ENCODE measurements at regions not wholly inside any gene's neighbourhood (a gene's known extent, or its start where the extent isn't known, plus 50 kb on each side); places are given as distances from the start of the nearest gene placed in this dataset.
"Not testable (repeated sequence)": the region's sequence is repeated elsewhere in the genome, so short reads cannot be mapped to it uniquely, and the experiment has no call there.

- no peak for DNase-seq
These were observed 176.4 kb downstream of the ACTR3 start for GRCh38 chr2:114066186-114066747.

DNA sequence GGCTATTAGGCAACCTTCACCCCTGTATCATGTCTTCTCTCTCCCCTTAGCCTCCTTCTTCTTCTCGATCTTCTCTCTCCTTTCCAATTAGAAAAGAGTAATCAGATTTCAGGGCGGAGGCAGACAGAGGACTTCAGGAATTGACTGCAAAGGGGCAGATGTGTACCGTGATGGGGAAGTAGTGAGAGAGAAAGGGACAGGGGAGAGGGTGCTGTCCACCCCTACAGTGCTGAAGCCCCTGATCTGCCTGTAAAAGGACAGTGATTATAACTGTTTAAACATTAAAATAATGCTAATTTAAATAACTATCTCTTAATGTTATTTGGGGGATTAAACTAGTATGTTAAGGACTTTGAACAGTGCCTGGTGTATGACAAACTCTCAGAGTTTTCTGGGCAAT is 178.5 kb downstream of the ACTR3 start:
- peak; percentile 50 to 64 for DNase-seq

DNA sequence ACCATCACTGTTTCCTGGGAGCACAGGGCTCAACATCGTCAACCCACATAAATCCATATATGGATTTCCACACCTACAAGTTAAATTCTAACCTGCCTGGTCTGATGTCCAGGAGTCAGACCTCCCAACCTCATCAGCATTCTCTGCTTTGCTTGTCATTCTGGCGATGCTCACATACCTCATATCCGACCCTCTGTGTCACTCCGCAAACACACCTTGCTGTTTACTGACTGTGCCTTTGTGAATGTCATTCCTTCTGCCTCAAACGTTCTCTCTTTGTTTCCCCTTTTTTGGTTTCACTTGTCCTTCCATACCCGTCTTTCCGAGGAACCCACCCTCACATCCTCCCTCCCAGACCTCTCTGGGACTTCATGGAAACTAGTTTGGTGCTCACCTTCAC is 187.1 kb downstream of the ACTR3 start:
- DNase-seq: no peak

DNA sequence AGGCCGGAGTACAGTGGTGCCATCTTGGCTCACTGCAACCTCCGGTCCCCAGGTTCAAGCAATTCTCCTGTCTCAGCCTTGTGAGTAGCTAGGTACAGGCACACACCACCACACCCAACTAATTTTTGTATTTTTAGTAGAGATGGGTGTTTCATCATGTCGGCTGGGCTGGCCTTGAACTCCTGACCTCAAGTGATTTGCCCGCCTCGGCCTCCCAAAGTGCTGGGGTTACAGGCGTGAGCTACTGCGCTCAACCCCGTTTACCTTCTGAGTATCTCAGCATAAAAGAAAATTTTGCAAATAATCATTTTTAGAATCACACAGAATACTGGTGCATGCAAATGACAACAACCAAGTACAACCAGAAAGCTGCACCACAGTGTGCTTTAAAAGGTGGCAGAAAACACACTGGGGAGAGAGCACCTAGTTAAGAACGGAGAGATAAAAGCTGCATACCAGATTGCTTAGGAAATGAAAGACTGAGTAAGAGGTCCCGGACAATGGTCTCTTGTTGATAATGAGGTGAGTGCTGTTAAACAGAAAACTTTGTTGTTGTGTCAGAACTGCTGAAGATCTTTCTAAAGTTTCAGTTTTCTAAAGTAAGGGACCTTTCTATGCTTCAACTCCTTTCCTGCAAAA is 189.6 kb downstream of the ACTR3 start:
- DNase-seq: no peak

DNA sequence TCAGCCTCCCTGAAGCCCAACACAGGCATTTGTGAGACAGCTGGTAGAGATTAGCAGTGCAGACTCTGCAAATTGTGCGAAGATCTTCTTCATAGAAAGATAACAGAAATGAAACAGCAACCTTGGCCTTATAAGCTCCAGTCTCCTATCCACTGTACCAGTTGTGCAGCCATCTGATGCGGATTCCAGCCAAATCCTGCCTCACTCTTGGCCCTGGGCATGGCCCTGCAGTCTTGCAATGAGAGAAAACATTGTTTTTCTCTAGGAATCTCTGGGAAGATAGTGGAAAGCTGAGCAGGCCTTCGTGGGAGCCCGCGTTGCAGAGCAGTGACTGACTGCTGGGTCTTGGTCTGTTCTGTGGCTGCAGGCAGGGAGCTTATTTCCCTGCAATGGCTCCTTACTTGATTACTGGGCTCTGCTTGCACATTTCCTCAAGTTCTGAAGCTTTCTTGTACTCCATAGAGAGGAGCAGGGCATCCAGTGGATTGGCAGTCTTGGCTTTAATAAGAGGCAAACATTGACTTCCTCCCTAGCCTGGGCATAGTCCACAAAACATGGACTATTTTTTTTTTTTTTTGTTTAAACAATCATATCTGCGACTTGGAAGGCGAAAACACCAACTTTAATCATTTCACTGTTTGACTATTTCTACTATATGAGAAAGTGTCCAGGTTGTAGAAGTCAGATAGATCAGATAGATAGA is 193.0 kb downstream of the ACTR3 start:
- no peak for DNase-seq

DNA sequence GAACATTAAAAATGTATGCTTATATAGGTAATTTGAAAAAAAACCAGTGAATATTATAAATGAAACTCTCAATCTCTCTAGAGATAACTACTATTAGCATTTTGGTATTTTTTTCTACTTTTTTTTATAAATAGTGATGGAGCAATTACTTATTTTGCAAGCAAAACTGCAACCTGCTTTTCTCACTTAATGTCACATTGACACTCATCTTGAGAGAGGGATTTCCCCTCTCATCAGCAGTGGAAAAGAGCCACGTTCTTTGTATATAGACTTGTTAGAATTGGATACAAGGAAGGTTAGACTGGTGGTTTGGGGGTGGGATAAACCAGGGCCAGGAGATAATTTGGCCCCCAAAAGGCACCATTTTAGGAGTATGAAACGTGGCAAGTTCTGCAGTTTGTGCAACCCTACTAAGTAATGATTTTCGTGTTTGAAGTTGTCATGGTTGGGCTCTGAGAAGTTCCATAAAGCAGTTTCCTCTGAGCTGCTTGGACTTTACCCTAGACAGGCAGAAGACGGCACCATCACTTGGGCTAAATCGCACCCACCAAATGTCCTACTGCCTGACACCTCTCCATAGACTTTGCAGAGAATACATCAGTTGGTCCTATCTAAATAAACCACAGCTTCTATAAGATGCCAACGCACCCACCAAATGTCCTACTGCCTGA is 194.0 kb downstream of the ACTR3 start:
- DNase-seq: no peak

DNA sequence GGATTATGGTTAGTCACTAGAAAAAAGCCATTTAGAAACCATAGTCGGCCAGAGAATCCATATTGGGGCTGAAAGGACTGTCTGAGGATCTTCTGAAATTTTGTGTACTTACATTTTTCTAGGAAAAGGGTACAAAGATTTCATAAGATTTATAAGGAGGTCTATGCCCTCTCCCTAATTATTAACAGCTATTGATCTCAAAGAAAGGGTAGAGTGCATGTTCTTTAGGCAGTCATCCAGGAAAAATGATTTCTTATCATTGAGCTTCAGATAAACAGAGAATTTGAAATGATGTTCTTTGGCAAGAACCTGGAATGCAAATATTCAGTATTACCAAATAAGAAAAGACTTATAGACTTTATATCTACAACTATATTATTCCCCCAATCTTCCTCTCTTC is 195.3 kb downstream of the ACTR3 start:
- DNase-seq: no peak

GRCh38 chr2:114085992-114086391 is 196.1 kb downstream of the ACTR3 start:
- no peak for DNase-seq

DNA sequence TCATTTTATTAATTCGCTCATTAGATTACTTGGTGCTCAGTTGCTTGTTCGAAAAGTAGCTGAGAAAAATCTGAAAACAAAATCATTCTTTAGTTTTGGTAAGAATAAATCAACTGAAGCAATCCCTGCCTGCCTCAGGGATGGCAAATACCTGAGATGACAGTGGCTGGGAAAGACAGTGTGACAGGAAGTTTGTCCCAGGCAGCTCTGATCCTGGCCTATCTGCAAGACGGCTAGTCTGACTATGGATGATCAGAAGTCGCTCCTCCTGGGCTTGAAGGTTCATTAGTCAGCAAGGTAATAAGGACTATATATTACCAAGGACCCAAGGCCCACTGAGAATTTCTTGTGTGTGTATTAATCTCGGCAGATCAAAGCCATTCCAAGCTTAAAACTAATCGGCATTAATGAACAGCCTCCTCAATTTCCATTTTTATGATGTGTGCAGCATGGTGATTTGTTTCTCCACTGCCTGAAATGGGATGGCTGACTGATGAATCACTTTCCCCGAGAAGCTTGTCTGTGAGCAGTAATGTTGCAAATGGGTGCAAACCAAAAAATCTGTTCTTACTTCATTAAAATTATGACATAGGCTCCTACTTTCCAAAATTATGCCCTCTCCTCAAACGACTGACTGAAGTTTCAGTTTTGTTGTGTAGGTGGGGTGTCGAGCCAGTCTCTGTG is 199.9 kb downstream of the ACTR3 start:
- DNase-seq: no peak

GRCh38 chr2:114091010-114091409 is 201.1 kb downstream of the ACTR3 start:
- DNase-seq: no peak

- DNase-seq: no peak
These were observed 218.4 kb downstream of the ACTR3 start for GRCh38 chr2:114108249-114108648.

DNA sequence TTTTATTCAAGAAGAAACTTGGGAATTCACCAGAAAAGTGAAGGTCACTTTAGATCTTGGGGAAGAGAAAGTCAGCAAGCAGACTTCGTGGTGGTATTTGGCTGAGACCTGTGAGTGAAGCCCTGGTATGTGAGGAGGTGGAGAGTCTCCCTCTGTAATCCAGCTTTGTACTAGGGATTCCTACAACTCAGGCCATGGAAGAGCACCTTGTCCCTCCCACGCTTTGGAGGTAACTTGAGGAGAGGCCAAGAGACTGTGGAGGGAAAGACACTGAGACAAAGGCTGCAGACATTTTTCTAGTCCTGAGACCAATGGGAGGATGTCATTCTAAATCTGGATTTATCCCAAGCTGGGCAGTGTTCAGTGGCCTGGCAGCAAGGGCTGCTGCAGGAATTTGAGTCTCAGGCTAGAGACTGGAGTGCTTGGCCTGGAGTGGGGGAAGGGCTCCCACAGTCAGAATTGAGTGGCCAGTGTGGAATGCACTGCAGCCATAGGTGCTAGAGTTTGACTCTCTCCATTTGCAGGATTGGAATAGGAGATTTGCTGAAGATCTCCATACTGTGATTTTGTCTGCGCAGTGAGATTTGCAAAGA is 219.0 kb downstream of the ACTR3 start:
- no peak for DNase-seq

- DNase-seq: no peak
These were observed 221.4 kb downstream of the ACTR3 start for GRCh38 chr2:114111329-114111728.

GRCh38 chr2:114113518-114113917 is 223.6 kb downstream of the ACTR3 start:
- DNase-seq: no peak

DNA sequence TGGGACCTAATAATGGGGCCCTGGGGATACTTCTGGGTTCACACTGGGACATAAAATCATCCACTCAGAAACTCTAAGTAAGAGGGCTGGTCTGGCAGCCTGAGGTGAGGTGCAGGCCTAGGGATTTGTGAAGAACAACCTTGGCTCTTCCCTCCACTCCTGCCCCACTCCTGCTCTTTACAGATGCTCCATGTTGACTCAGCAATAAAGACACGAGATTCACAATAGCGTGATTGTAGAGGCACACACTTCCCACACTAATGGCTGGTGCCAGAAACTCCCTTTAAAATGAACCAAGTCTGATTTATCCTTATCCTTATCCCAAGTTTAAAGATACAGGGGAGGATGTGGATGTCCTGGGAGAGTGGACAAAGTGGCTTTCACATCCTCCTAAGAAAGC is 228.2 kb downstream of the ACTR3 start:
- no peak for DNase-seq

GRCh38 chr2:114119862-114120261 is 230.0 kb downstream of the ACTR3 start:
- no peak for DNase-seq

DNA sequence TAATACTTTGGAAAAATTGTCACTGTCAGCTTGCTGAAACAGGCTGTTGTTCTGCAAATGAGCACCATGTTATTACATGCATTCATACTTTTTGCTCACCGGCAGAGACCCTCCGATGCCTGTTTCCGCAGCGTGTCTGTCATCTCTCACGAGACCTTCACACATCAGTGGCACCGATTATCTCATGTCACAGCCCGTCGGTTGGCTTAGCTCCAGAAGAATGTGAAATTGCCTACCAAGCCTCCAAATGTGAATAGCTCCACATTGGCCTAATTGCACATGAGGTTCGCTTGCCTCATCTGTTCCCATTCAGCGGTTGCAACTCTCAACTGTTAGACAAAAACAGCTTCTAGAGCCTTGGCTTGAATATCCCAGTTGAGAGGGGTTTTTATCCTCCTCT is 233.0 kb downstream of the ACTR3 start:
- no peak for DNase-seq

DNA sequence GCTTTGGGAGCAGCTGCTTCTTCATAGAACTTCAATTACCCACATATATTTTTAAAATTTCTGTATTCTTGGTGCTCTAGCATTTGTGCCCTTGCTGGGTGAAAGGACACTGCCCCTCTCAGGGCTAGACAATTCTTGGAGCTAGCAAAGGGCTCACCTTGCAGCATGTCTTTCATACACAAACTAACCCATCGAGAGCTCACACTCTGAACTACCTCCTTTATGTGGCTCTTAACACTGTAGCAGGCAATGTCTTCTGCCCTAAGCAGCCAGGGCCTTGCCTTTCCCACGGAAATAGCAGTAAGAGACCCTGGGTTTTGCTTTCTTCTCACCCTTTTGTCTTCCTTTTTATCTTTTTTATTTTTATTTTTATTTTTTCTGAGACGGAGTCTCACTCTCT is 234.0 kb downstream of the ACTR3 start:
- DNase-seq: no peak

DNA sequence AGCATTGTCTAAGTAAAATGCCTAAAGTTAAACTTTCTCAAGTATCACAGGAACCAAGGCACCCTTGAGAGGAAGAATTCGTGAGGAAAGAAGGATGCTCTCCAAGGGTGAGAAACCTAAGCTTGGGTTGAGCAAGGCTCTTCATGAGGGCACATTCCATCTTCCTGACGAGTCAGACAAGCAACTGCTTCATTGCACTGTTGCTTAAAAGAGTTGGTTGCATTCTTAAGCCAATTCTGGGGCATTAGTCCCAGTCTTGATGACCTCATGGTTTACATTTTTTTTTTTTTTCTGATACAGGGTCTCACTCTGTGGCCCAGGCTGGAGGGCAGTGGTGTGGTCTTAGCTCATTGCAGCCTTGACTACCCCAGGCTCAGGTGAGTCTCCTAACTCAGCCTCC is 237.5 kb downstream of the ACTR3 start:
- DNase-seq: no peak

- DNase-seq: no peak
These were observed 238.4 kb downstream of the ACTR3 start for GRCh38 chr2:114128263-114128662.

DNA sequence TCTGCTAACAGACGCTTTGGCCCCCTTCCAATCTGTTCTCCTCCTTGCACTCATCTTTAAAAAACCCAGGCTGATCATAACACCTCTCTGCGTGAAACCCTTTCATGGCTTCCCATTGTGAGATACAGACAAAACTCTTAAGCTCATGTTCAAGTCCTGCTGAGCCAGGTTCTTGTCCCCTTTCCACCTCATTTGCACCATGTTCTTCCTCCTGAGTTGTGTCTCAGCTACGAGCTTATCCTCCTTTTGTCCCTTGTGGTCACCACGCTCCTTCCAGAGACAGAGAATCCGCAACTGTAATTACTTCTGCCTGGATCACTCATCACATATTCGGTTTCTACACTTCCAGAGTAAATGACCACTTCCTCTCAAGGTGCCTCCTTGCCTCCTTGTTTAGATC is 238.8 kb downstream of the ACTR3 start:
- DNase-seq: no peak

- DNase-seq: not testable (repeated sequence)
These were observed 242.2 kb downstream of the ACTR3 start for GRCh38 chr2:114132050-114132449.

DNA sequence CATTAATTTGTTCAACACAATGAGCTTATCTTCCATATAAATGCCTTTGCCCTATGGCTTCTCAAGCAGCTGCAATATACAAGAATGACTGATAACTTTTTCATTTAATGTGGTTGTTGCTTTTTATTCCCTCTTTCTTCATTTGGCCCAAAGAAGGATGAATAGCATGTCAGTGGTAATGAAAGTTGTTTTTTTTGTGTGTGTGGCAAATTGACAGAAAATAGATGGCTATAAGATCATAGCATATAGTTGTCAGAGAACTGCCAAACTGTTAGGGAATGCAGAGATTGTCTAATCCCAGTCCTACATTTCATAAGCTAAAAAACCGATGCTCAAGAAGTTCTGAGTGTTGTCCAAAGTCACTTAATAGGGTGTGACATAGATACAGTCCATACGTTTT is 244.3 kb downstream of the ACTR3 start:
- DNase-seq: no peak
